Fibroblast of lung (primary cell): ENCODE measurements at regions not wholly inside any gene's neighbourhood (a gene's known extent, or its start where the extent isn't known, plus 50 kb on each side); places are given as distances from the start of the nearest gene placed in this dataset.

Experiments
- EZH2 ChIP-seq: IDR thresholded peaks from 2 replicates; pipeline ENCODE4 v1.5.1; 2012; ENCODE audit warnings: low read length, control low read depth, mild to moderate bottlenecking; ENCODE audit errors: missing control alignments
- TF ChIP-seq, protein P1 (sequence below), 2 donors: IDR thresholded peaks in 1 of 2; conservative IDR thresholded peaks in 1 of 2; 1 replicate in 1 of 2; 2 replicates in 1 of 2; pipeline ENCODE4 v1.5.1; 2011 to 2012; ENCODE audit warnings: low read length in 2 of 2, control low read depth in 1 of 2, inconsistent platforms in 1 of 2, low read depth in 1 of 2, mild to moderate bottlenecking in 1 of 2

- TF ChIP-seq, protein P1, sequence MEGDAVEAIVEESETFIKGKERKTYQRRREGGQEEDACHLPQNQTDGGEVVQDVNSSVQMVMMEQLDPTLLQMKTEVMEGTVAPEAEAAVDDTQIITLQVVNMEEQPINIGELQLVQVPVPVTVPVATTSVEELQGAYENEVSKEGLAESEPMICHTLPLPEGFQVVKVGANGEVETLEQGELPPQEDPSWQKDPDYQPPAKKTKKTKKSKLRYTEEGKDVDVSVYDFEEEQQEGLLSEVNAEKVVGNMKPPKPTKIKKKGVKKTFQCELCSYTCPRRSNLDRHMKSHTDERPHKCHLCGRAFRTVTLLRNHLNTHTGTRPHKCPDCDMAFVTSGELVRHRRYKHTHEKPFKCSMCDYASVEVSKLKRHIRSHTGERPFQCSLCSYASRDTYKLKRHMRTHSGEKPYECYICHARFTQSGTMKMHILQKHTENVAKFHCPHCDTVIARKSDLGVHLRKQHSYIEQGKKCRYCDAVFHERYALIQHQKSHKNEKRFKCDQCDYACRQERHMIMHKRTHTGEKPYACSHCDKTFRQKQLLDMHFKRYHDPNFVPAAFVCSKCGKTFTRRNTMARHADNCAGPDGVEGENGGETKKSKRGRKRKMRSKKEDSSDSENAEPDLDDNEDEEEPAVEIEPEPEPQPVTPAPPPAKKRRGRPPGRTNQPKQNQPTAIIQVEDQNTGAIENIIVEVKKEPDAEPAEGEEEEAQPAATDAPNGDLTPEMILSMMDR (conservative IDR thresholded peaks at IDR 0.05 in 1 of 2, IDR thresholded peaks at IDR 0.05 in 1 of 2; ENCODE audit: low read depth in 1 of 2, low read length in 2 of 2) = no peak
- no peak for TF ChIP-seq EZH2
These were observed 90.2 kb upstream of the C9orf72 start for GRCh38 chr9:27663526-27663925.
